ENCODE measurements at regions not wholly inside any gene's neighbourhood (a gene's known extent, or its start where the extent isn't known, plus 50 kb on each side); places are given as distances from the start of the nearest gene placed in this dataset.

- no peak for TF ChIP-seq SUZ12 (IDR thresholded peaks at IDR 0.05; ENCODE audit: extremely low read depth, insufficient read depth, insufficient read length)
- no peak for TF ChIP-seq ZNF274 (IDR thresholded peaks at IDR 0.05; ENCODE audit: low read depth, low read length)
- no peak for TF ChIP-seq YY1 (IDR thresholded peaks at IDR 0.05; ENCODE audit: insufficient read depth, insufficient read length)
Measured at GRCh38 chr5:161058781-161059180, 206.8 kb upstream of the ATP10B start.

All from NT2/D1 (cell line).